OCI-LY3 (cell line): ENCODE measurements at regions not wholly inside any gene's neighbourhood (a gene's known extent, or its start where the extent isn't known, plus 50 kb on each side); places are given as distances from the start of the nearest gene placed in this dataset.
"Not testable (repeated sequence)": the region's sequence is repeated elsewhere in the genome, so short reads cannot be mapped to it uniquely, and the experiment has no call there.

ENCODE experiments used
- H2AFZ ChIP-seq: fragments of 200-600, 300-600 bp; shearing (Covaris generic); 2 replicates; pipeline ENCODE4 v1.6.0; 2014; ENCODE audit warnings: antibody characterized with exemption, low read depth, low read length
- H3K27ac ChIP-seq: fragments of 200-600, 300-600 bp; sonication (generic); 2 replicates; pipeline ENCODE4 v1.5.1; 2014; ENCODE audit warnings: mild to moderate bottlenecking, low read length, moderate library complexity, mixed read lengths
- H3K27me3 ChIP-seq: fragments of 200-600, 300-600 bp; sonication (generic); 2 replicates; pipeline ENCODE4 v1.6.1; 2014; ENCODE audit warnings: low read depth, low read length, mixed read lengths
- H3K36me3 ChIP-seq: fragments of 200-600, 300-600 bp; sonication (generic); replicated peaks from 2 replicates; pipeline ENCODE3; 2014; ENCODE audit warnings: low read depth, low read length, mixed read lengths
- H3K4me1 ChIP-seq: fragments of 300-600, 200-600 bp; sonication (generic); 2 replicates; pipeline ENCODE4 v1.6.1; 2014; ENCODE audit warnings: low read length, mixed read lengths
- H3K4me2 ChIP-seq: fragments of 200-600, 300-600 bp; sonication (generic); 2 replicates; pipeline ENCODE4 v1.6.1; 2014; ENCODE audit warnings: low read length, mixed read lengths
- H3K4me3 ChIP-seq: fragments of 300-600, 200-600 bp; sonication (generic); 2 replicates; pipeline ENCODE4 v1.5.1; 2014; ENCODE audit warnings: antibody characterized with exemption, mild to moderate bottlenecking, low read length, moderate library complexity
- H3K79me2 ChIP-seq: fragments of 300-600, 200-600 bp; shearing (Covaris generic); 2 replicates; pipeline ENCODE4 v1.6.1; 2014; ENCODE audit warnings: mild to moderate bottlenecking, low read length, mixed read lengths
- H3K9ac ChIP-seq: fragments of 300-600, 200-600 bp; shearing (Covaris generic); 2 replicates; pipeline ENCODE4 v1.6.0; 2014; ENCODE audit warnings: mild to moderate bottlenecking, low read length, moderate library complexity
- H3K9me3 ChIP-seq: fragments of 200-600, 300-600 bp; shearing (Covaris generic); 2 replicates; pipeline ENCODE4 v1.6.1; 2014; ENCODE audit warnings: low read length, mixed read lengths; ENCODE audit not compliant: insufficient read depth
- H4K20me1 ChIP-seq: fragments of 200-600, 300-600 bp; sonication (generic); 2 replicates; pipeline ENCODE4 v1.6.1; 2016; ENCODE audit warnings: low read length, mixed read lengths; ENCODE audit not compliant: insufficient read depth
- CTCF ChIP-seq: fragments of 200-600, 300-600 bp; sonication (generic); IDR thresholded peaks from 2 replicates; pipeline ENCODE4 v1.5.1; 2014; ENCODE audit warnings: antibody characterized with exemption, low read length, low read depth
- EZH2phosphoT487 ChIP-seq: fragments of 200-600 bp; shearing (Covaris generic); IDR thresholded peaks from 2 replicates; pipeline ENCODE4 v1.6.1; 2018; ENCODE audit warnings: antibody characterized with exemption, mixed run types, low read depth

- Histone ChIP-seq H3K9me3 (no peaks in the 10 kb centered on the region), H3K27ac (no peak overlapping the region), H3K4me2 (no peak overlapping the region; the same call in 1 of the 2 replicates), H4K20me1 (no peaks in the 10 kb centered on the region), H3K4me3 (no peak overlapping the region), H3K79me2 (no peaks in the 10 kb centered on the region), H3K36me3 (no peaks in the 10 kb centered on the region), H2AFZ (no peak overlapping the region), H3K27me3 (no peaks in the 10 kb centered on the region), H3K9ac (no peak overlapping the region), H3K4me1 (peaks cover 17% of the 10 kb centered on the region)
- TF ChIP-seq EZH2phosphoT487 (no peak), CTCF (no peak)
These were observed 1206.0 kb upstream of the FLRT2 start for GRCh38 chr14:84323978-84324377.

GRCh38 chr14:84336433-84336832 is 1193.5 kb upstream of the FLRT2 start:
- no peak overlapping the region for H3K27ac ChIP-seq
- no peaks in the 10 kb centered on the region for H3K4me1 ChIP-seq
- H3K27me3 ChIP-seq: no peaks in the 10 kb centered on the region
- H2AFZ ChIP-seq: no peak overlapping the region
- H3K4me2 ChIP-seq: no peak overlapping the region
- H3K79me2 ChIP-seq: no peaks in the 10 kb centered on the region
- H3K9me3 ChIP-seq: no peaks in the 10 kb centered on the region
- H3K9ac ChIP-seq: no peak overlapping the region
- no peaks in the 10 kb centered on the region for H4K20me1 ChIP-seq
- H3K36me3 ChIP-seq: no peaks in the 10 kb centered on the region
- TF ChIP-seq EZH2phosphoT487 (no peak), CTCF (no peak)
- H3K4me3 ChIP-seq: no peak overlapping the region

- H3K4me2 ChIP-seq: no peak overlapping the region
- no peak overlapping the region for H3K9ac ChIP-seq
- H3K4me3 ChIP-seq: no peak overlapping the region
- no peaks in the 10 kb centered on the region for H3K27me3 ChIP-seq
- H2AFZ ChIP-seq: no peak overlapping the region
- no peaks in the 10 kb centered on the region for H4K20me1 ChIP-seq
- H3K4me1 ChIP-seq: no peaks in the 10 kb centered on the region
- no peak overlapping the region for H3K27ac ChIP-seq
- peaks cover 14% of the 10 kb centered on the region; the same call in 1 of the 2 replicates for H3K9me3 ChIP-seq
- H3K79me2 ChIP-seq: no peaks in the 10 kb centered on the region
- H3K36me3 ChIP-seq: peaks cover 4% of the 10 kb centered on the region
- no peak for TF ChIP-seq EZH2phosphoT487
- TF ChIP-seq CTCF: no peak
These were observed 1189.0 kb upstream of the FLRT2 start for GRCh38 chr14:84340938-84341337.

- H4K20me1 ChIP-seq, H3K27ac ChIP-seq, H3K9ac ChIP-seq, H3K4me2 ChIP-seq, H3K4me1 ChIP-seq, H3K36me3 ChIP-seq, H3K79me2 ChIP-seq, H3K4me3 ChIP-seq, H2AFZ ChIP-seq, H3K27me3 ChIP-seq: not testable (repeated sequence)
- H3K9me3 ChIP-seq: peaks cover 14% of the 10 kb centered on the region; the same call in 1 of the 2 replicates
These were observed 1188.1 kb upstream of the FLRT2 start for GRCh38 chr14:84341867-84342266.

GRCh38 chr14:84343656-84344055 is 1186.3 kb upstream of the FLRT2 start:
- Histone ChIP-seq H3K27me3 (no peaks in the 10 kb centered on the region), H3K9me3 (peaks cover 14% of the 10 kb centered on the region; the same call in 1 of the 2 replicates), H3K9ac (no peak overlapping the region)

More at GRCh38 chr14:84343656-84344055, 1186.3 kb upstream of the FLRT2 start:
- Histone ChIP-seq H3K79me2 (no peaks in the 10 kb centered on the region), H3K4me3 (no peak overlapping the region), H3K36me3 (peaks cover 4% of the 10 kb centered on the region), H3K27ac (no peak overlapping the region), H2AFZ (no peak overlapping the region), H4K20me1 (no peaks in the 10 kb centered on the region), H3K4me2 (no peak overlapping the region), H3K4me1 (no peaks in the 10 kb centered on the region)
- TF ChIP-seq EZH2phosphoT487 (no peak), CTCF (no peak)
